Activated naive CD4-positive, alpha-beta T cell treated with anti-CD3 and anti-CD28 coated beads, Interleukin-2, amount 50 U/mL, for 72 hours (primary cell): ENCODE measurements at regions not wholly inside any gene's neighbourhood (a gene's known extent, or its start where the extent isn't known, plus 50 kb on each side); places are given as distances from the start of the nearest gene placed in this dataset.
"Not testable (repeated sequence)": the region's sequence is repeated elsewhere in the genome, so short reads cannot be mapped to it uniquely, and the experiment has no call there.

Experiments
- ATAC-seq, 2 donors: fragments of 150-1000 bp; cut with Tn5 transposase; 2 replicates each; pipeline ENCODE4 v1.10.0; 2021; ENCODE audit warnings: mild to moderate bottlenecking in 2 of 2, moderate library complexity in 2 of 2
- DNase-seq, 2 donors: peaks; one replicate each; pipeline ENCODE4 v3.0.0; 2021 to 2022; ENCODE audit warnings: low spot score in 2 of 2
- H3K27ac Mint-ChIP-seq, 2 donors: one replicate each; pipeline ENCODE4 v1.8.0; 2022; ENCODE audit warnings: mild to moderate bottlenecking in 2 of 2, mixed read lengths in 2 of 2
- H3K36me3 Mint-ChIP-seq, 2 donors: one replicate each; pipeline ENCODE4 v1.8.0; 2022; ENCODE audit warnings: mixed read lengths in 2 of 2
- H3K9me3 Mint-ChIP-seq, 2 donors: one replicate each; pipeline ENCODE4 v1.8.0; 2022; ENCODE audit warnings: mixed read lengths in 2 of 2

DNA sequence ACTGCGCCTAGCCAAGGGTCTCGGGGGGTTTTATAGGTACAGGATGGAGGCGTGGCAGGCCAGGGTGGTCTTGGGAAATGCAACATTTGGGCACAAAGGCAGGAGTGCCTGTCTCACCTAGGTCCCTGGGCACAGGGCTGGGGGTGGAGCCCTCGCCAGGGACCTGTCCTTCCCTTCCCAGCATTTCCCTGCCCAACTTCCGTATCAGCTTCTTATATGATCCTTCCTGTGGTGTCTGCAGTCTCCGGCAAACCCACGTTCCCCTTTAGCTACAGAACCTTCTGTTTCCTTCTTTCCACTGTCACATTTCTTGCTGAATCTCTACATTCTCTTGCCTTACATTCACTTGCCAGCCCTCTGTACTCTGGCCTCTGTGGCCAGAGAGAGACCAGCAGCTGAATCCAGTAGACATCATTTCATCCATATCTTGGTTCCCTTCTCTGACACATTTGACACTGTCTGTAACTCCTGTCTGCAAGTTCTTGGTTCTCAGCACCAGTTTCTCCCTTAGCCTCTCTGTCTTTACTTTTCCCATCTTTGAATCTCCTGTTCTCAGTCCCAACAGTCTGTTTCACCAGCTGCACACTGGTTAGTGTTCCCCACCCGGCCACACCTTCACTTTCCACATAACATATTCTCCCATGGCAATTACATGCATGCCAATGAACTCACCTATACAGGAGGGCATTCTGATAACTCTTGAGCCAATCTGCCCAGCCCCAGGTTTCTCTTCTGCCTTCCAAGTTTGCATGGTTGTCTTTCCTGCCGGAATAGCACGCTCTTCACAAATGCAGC lies 134.7 kb upstream of the ZNF608 start:
- DNase-seq: no peak
- Mint-ChIP-seq H3K27ac (no peak overlapping the region), H3K9me3 (peaks cover 0 to 4% of the 10 kb centered on the region in 2 donors), H3K36me3 (no peaks in the 10 kb centered on the region)
- no peak for ATAC-seq

DNA sequence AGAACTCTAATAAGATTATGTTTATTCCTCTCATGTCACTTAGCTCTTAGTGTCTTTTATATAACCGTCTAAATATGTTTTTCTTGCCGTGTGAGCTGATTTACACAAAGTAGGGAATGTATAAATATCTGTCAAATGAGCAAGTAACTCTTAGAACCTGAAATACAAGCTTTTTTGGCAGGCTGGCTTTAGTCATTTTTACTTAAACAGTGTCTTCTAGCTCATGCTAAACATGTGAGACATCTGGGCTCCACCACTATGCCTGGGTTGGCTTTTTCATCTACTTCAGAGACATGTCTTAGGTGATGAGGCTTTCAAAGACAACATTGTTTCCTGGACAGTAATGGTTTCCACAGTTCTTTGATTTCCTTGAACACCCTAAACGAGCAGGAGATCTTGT lies 137.2 kb upstream of the ZNF608 start:
- H3K36me3 Mint-ChIP-seq: no peaks in the 10 kb centered on the region
- ATAC-seq (no peak), DNase-seq (no peak)
- H3K27ac Mint-ChIP-seq: no peak overlapping the region
- peaks cover 0 to 3% of the 10 kb centered on the region in 2 donors for H3K9me3 Mint-ChIP-seq

DNA sequence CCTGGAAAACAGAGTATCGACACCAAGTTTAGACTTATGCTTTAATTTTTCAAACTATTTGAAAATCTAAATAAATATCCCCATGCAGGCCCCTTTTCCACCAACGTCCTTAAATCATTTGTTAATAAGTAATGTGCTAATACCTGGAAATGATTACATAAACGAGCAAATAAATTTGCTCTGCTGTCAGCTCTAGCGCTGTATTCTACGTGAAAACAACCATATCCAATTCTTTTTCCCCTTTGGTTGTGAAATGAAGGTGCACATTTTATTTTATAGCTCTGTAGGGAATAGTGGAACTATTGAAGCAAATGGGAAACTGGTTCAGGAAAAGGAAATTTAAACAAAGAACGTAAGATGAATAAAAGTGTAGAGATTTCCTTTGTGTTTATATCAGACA lies 137.7 kb upstream of the ZNF608 start:
- DNase-seq (no peak), ATAC-seq (no peak)
- H3K9me3 Mint-ChIP-seq: peaks cover 0 to 3% of the 10 kb centered on the region in 2 donors
- no peaks in the 10 kb centered on the region for H3K36me3 Mint-ChIP-seq
- H3K27ac Mint-ChIP-seq: no peak overlapping the region

DNA sequence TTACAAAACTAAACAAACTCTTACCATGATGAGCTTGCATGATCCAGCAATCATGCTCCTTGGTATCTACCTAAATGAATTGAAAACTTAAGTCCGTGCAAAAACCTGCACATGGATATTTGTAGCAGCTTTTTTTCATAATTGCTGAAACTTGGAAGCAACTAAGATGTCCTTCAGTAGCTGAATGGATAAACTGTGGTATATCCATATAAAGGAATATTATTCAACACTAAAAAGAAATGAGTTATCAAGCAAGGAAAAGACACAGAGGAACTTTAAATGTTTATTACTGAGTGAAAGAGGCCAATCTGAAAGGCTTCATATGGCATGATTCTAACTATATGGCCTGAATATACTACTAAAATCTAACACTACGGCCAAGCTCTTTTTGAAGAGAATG lies 139.1 kb upstream of the ZNF608 start:
- peaks cover 0 to 3% of the 10 kb centered on the region in 2 donors for H3K9me3 Mint-ChIP-seq
- H3K27ac Mint-ChIP-seq: no peak overlapping the region
- H3K36me3 Mint-ChIP-seq: no peaks in the 10 kb centered on the region
- DNase-seq: no peak
- no peak for ATAC-seq

DNA sequence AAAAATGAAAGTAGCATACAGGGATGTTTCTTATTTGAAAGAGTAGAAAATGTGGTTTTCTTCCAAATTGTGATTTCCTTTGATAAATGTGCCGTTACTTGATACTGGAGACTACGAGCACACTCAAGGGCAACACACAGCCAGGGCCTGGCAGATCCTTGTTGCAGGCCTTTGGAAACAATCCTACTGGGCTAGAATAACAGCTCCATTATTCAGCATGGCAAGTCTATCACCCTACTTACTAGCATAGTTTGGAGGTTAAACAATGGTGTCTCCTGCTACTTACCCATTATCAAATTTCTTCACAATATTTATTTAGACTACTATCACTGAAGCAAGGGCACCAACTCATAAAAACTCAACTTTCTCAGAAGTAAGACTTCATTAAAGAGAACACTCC lies 140.8 kb upstream of the ZNF608 start:
- Mint-ChIP-seq H3K36me3 (no peaks in the 10 kb centered on the region), H3K27ac (no peak overlapping the region), H3K9me3 (peaks cover 0 to 3% of the 10 kb centered on the region in 2 donors)
- ATAC-seq (no peak), DNase-seq (no peak)

DNA sequence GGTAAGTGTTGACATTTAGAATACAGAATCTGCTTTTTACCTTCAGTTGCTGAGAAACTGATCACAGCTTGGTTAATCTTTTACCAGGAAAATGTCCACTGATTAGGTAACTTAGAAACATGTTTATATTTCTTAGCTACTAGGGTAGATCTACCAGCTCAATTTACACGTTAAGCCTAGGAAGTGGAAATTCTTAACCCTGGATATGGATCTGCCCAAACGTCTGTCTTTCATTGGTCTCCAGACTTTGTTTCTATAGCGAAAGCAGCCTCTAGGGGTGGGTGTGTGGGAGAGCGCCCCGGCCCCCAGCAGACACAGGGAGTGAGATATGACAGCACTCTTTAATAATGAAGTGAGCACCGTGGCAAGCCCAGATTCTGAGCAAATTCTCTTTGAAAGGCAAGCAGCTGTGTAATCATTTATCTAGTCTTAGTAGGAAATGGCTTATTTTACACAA lies 141.6 kb upstream of the ZNF608 start:
- ATAC-seq: no peak

DNA sequence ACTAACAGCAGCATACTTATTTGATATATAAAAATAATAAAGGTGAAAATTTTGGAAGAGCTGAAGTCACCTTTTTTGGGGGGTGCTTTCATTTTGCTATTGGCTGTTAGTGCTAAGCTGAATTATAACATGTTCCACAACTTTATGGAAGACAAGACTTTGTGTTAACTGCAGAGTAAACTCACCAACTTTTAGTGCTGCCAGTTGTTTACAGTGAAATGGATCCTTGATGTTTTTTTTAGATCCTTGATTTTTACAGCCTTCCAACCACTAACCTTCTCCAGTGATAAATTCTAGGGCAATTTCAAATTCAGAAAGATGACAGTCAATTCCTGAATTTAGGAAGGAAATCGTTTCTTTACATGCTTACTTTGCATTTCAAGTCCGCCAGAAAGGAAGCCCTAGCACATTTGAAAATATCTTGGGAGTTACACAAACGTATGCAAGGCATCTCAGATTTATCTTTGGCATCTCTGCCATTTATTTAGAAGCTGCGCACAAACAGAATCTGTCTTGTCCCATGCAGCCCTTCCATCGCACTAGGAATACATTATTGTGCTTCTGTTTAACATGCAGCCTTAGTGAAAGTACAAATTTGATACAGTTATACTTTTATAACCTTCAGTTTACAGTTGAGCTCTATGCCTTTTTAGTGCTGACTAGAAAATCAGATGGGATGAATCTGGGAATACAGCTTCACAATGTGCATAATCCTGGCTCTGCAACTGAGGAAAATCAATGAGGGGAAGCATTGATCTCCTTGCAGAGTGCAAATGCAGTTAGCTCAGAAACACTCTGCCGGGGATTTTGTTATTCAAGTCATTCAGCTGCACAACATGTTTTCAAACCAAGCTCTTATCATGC lies 142.4 kb upstream of the ZNF608 start:
- no peak for DNase-seq
- no peak for ATAC-seq
- no peak overlapping the region for H3K27ac Mint-ChIP-seq
- peaks cover 0 to 5% of the 10 kb centered on the region in 2 donors for H3K9me3 Mint-ChIP-seq
- no peaks in the 10 kb centered on the region for H3K36me3 Mint-ChIP-seq

More for the DNA sequence above, 141.6 kb upstream of the ZNF608 start:
- Mint-ChIP-seq H3K36me3 (no peaks in the 10 kb centered on the region), H3K9me3 (peaks cover 0 to 3% of the 10 kb centered on the region in 2 donors), H3K27ac (no peak overlapping the region)
- no peak for DNase-seq

DNA sequence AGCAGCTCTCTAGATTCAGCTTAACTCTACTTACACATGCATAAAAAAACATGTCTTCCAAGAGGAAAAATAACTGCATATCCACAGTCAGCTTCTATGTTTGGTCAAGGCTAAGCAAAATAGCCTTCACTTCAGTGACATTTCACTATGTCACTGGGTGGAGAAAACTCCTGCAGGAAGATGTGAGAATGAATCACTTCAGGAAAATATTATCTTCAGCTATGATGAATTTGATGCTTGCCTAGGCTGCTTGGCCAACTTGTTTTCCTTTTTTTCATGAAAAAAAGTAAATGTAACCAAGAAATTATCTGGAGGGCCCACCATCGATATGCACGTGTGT lies 143.0 kb upstream of the ZNF608 start:
- Mint-ChIP-seq H3K9me3 (peaks cover under 1 to 7% of the 10 kb centered on the region in 2 donors), H3K27ac (no peak overlapping the region), H3K36me3 (no peaks in the 10 kb centered on the region)
- DNase-seq (no peak), ATAC-seq (no peak)

DNA sequence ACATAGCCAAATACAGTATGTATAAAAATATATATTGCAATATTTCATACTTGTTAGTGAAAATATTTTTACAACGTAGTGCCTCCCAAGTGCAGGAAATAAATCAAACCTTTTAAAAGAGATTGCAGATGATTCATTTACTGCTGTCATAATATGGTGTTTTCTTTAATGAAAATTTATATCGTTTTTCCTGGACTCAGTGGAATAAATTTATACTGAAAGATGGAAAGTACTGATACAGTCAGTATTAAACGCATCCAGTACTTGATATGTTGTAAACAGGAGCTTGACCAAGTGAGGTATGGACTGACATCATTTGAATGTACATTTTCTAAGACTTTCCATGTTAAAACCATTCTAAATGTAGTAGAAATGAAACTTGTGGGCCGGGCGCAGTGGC lies 143.4 kb upstream of the ZNF608 start:
- Mint-ChIP-seq H3K9me3 (peaks cover 4 to 7% of the 10 kb centered on the region in 2 donors), H3K36me3 (no peaks in the 10 kb centered on the region), H3K27ac (no peak overlapping the region)
- ATAC-seq (no peak), DNase-seq (no peak)

DNA sequence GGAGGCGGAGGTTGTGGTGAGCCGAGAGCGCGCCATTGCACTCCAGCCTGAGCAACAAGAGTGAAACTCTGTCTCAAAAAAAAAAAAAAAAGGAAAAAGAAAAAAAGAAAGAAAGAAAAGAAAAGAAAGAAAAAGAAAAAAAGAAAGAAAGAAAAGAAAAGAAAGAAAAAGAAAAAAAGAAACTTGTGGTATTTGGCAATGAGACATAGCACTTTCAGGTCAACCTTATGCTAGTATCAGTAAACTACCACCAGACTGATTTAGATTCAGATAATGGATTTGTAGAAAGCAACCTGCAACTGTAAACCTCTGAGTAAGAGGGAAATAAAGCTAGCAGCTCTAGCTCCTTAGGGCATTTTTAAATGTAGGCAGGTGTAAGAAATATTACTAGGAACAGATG lies 144.0 kb upstream of the ZNF608 start:
- DNase-seq, H3K36me3 Mint-ChIP-seq, ATAC-seq, H3K9me3 Mint-ChIP-seq, H3K27ac Mint-ChIP-seq: not testable (repeated sequence)

DNA sequence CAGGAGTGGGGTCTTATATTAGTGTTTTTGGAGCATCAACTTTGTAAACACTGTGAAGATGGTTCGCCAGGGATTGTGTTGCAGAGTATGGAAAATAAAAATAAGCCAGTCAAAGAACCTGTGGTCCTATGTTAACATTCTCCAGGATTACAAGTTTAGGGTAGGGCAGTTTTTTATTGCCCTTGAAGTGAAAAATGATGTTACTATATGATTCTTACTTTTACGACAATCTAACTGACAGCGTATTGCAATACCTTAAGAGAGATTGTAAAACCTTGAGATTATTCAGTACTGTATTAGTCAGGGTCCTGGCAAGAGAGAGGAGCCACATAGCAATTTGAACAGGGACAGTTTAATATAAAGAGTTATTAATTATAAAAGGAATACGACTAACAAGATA lies 144.7 kb upstream of the ZNF608 start:
- DNase-seq: no peak
- ATAC-seq: no peak
- Mint-ChIP-seq H3K36me3 (no peaks in the 10 kb centered on the region), H3K27ac (no peak overlapping the region), H3K9me3 (peaks cover 5 to 7% of the 10 kb centered on the region in 2 donors)

DNA sequence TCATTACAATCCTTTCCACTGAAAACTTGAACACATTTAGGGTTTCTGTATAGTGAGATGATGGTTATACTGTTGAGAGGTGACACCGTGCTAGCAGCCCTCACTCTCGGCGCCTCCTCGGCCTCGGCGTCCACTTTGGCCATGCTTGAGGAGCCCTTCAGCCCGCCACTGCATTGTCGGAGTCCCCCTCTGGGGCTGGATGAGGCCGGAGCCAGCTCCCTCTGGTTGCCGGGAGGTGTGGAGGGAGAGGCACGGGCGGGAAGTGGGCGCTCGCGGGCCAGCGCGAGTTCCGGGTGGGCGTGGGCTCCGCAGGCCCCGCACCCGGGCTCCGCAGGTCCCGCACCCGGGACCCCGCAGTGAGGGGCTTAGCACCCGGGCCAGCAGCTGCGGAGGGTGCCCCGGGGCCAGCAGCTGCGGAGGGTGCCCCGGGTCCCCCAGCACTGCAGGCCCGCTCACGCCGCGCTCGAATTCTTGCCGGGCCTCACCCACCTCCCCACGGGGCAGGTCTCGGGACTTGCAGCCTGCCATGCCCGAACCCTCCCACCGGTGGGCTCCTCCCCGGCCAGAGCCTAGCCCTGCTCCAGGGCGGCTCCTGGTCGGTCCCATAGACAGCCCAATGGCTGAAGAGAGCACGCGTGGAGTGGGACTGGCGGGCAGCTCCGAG lies 145.9 kb upstream of the ZNF608 start:
- Mint-ChIP-seq H3K36me3 (no peaks in the 10 kb centered on the region), H3K9me3 (peaks cover 5% of the 10 kb centered on the region in 2 donors), H3K27ac (no peak overlapping the region)
- DNase-seq (no peak), ATAC-seq (no peak)

DNA sequence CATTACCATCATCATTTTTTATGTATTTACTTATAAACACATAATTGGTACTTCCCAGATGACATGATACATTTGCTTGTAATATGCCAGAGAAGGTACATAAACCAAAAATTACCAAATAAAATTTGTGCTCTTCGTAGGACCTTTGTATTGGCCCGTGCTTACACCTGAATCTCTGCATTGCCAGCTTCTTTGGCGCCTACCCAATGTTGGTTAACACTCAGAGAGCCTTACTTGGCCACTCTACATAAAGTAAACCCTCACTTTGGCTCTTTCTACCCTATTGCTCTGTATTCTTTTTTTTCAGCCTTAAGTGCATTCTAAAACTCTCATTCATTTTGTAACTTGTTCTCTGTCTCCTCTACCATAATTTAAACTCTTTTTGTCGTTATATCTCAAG lies 148.1 kb upstream of the ZNF608 start:
- peaks cover 5% of the 10 kb centered on the region in 2 donors for H3K9me3 Mint-ChIP-seq
- no peak overlapping the region for H3K27ac Mint-ChIP-seq
- no peak for ATAC-seq
- no peak for DNase-seq
- H3K36me3 Mint-ChIP-seq: no peaks in the 10 kb centered on the region

DNA sequence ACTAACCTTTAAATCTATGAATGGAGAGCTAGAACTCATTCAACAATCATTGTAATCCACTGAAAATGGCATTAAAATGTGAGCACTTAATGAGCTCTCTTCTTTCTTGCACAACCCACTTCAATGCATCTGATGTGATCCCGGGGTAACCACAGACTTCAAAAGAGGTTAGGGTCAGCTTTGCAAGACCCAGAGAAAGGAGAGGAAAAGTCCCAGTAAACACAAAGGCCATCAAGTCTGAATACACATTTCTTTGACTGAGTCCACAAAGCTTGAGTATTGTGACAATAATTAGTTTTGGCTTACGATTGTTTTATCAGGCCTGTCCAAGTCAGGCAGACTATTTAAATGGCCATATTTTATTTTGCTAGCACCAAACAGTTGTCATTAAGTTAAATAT lies 148.8 kb upstream of the ZNF608 start:
- no peak for ATAC-seq
- H3K27ac Mint-ChIP-seq: no peak overlapping the region
- no peak for DNase-seq
- peaks cover 5% of the 10 kb centered on the region in 2 donors for H3K9me3 Mint-ChIP-seq
- no peaks in the 10 kb centered on the region for H3K36me3 Mint-ChIP-seq

DNA sequence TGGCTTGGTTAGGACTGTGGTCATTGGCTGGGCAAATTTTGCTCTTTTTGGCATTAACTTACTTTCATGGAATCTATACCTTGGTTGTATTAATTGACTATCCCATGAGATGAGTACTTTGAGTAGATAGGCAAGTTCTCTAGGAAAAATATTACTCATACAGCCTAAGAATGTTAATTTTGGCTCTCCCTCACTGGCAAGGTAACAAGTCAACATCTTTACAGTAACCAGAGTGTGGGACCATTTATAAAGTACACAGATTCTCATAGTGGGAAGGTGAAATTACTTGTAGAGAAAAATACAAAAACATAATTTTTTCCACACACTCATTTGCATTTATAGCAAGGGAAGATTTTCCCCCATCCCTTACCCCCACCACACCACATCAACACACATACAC lies 154.6 kb upstream of the ZNF608 start:
- Mint-ChIP-seq H3K9me3 (peaks cover 0 to 5% of the 10 kb centered on the region in 2 donors), H3K36me3 (no peaks in the 10 kb centered on the region), H3K27ac (no peak overlapping the region)
- no peak for DNase-seq
- peak in 1 of 2 donors; percentile 24 for ATAC-seq

DNA sequence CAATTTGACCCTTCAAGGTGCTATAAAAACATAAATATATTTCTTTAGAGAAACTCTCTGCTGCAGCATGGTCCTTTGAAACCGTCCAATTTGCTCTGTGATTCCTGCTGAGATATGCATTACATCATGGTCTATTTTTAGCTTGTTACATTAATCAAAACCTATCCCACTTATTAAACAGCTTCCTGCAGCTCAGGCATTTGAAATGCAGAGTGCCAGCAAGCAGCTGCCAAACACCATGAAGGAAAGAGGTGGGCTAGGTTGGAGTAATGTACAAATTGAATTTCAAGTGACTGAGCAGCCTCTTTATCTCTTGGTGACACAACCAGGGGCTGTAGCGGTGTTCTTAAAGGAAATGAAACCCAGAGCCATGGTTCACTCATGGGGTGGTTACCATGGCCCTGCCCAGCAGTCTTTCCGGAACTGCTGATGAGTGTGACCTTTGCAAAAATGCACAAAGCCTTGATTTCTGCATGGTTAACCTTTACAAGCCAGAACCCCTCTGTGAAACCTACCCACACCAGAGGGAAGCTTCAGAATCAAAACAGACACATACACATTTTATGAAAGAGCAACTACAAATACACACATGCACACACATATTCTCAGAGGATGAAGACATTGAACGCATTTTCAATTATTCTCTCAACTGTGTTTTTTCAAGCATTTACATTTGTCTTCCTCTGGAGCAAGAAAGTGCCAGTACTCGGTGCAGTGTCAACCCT lies 155.8 kb upstream of the ZNF608 start:
- Mint-ChIP-seq H3K27ac (no peak overlapping the region), H3K36me3 (no peaks in the 10 kb centered on the region), H3K9me3 (peaks cover 0 to 5% of the 10 kb centered on the region in 2 donors)
- ATAC-seq (peak; percentile 74 to 75), DNase-seq (no peak)
